NCI-H748 (cell line): ENCODE measurements at regions not wholly inside any gene's neighbourhood (a gene's known extent, or its start where the extent isn't known, plus 50 kb on each side); places are given as distances from the start of the nearest gene placed in this dataset.

Source experiments
- DNase-seq: peaks from one replicate; lab custom pipeline; 2025; ENCODE audit not compliant: unreplicated experiment; lab: John Stamatoyannopoulos, UW

- DNase-seq = peak; percentile 3
Measured at GRCh38 chr3:177470197-177470941, 273.1 kb upstream of the TBL1XR1 start.

- no peak for DNase-seq
Measured at GRCh38 chr3:177471733-177472480, 274.6 kb upstream of the TBL1XR1 start.

- DNase-seq = no peak
Measured at GRCh38 chr3:177473184-177473583, 275.9 kb upstream of the TBL1XR1 start.

GRCh38 chr3:177473903-177474302 is 276.6 kb upstream of the TBL1XR1 start:
- no peak for DNase-seq

GRCh38 chr3:177474652-177475355 is 277.5 kb upstream of the TBL1XR1 start:
- no peak for DNase-seq

- no peak for DNase-seq
Measured at GRCh38 chr3:177475356-177475665, 278.0 kb upstream of the TBL1XR1 start.

GRCh38 chr3:177476495-177476894 is 279.2 kb upstream of the TBL1XR1 start:
- peak; percentile 26 for DNase-seq

GRCh38 chr3:177476921-177477435 is 279.7 kb upstream of the TBL1XR1 start:
- DNase-seq = no peak

- no peak for DNase-seq
Measured at GRCh38 chr3:177478170-177478867, 281.0 kb upstream of the TBL1XR1 start.

GRCh38 chr3:177479630-177480029 is 282.3 kb upstream of the TBL1XR1 start:
- DNase-seq = no peak

GRCh38 chr3:177481329-177481728 is 284.0 kb upstream of the TBL1XR1 start:
- no peak for DNase-seq

GRCh38 chr3:177482048-177482691 is 284.9 kb upstream of the TBL1XR1 start:
- DNase-seq = no peak

- DNase-seq = peak; percentile 13
Measured at GRCh38 chr3:177483182-177483967, 286.1 kb upstream of the TBL1XR1 start.

GRCh38 chr3:177484206-177484605 is 286.9 kb upstream of the TBL1XR1 start:
- no peak for DNase-seq

GRCh38 chr3:177484926-177485325 is 287.6 kb upstream of the TBL1XR1 start:
- DNase-seq = no peak

GRCh38 chr3:177487635-177488186 is 290.4 kb upstream of the TBL1XR1 start:
- no peak for DNase-seq

- DNase-seq = no peak
Measured at GRCh38 chr3:177488740-177489139, 291.5 kb upstream of the TBL1XR1 start.

- no peak for DNase-seq
Measured at GRCh38 chr3:177490626-177491025, 293.3 kb upstream of the TBL1XR1 start.

- DNase-seq = peak; percentile 43
Measured at GRCh38 chr3:177491296-177492032, 294.2 kb upstream of the TBL1XR1 start.
